Tibial artery (tissue), 4 donors: ENCODE measurements at regions not wholly inside any gene's neighbourhood (a gene's known extent, or its start where the extent isn't known, plus 50 kb on each side); places are given as distances from the start of the nearest gene placed in this dataset.
"Not testable (repeated sequence)": the region's sequence is repeated elsewhere in the genome, so short reads cannot be mapped to it uniquely, and the experiment has no call there.

Source experiments
- DNase-seq, 2 donors: peaks; one replicate each; pipeline ENCODE4 v3.0.0-alpha.2; 2019
- H3K27ac ChIP-seq, 2 donors: fragments of 200-600 bp; sonication (generic) in 1 of 2; 1 replicate in 1 of 2; 2 replicates in 1 of 2; pipeline ENCODE4 v1.5.1; 2018 to 2019; ENCODE audit warnings: mild to moderate bottlenecking in 1 of 2
- H3K27me3 ChIP-seq, 2 donors: fragments of 200-600 bp; sonication (generic) in 1 of 2; one replicate each; pipeline versions ENCODE4 v1.5.1 to v1.6.0; 2016 to 2019
- H3K36me3 ChIP-seq, 3 donors: fragments of 200-600 bp; sonication (generic) in 2 of 3; one replicate each; pipeline ENCODE4 v1.5.1; 2016 to 2019; ENCODE audit warnings: mild to moderate bottlenecking in 2 of 3
- H3K4me1 ChIP-seq, 4 donors: fragments of 200-600 bp; sonication (generic) in 2 of 4; 1 replicate in 3 of 4; 2 replicates in 1 of 4; pipeline ENCODE4 v1.5.1; 2016 to 2019
- H3K4me3 ChIP-seq, 2 donors: fragments of 200-600 bp; sonication (generic) in 1 of 2; 1 replicate in 1 of 2; 2 replicates in 1 of 2; pipeline ENCODE4 v1.5.1; 2018 to 2019; ENCODE audit warnings: mild to moderate bottlenecking in 2 of 2
- H3K9me3 ChIP-seq, 3 donors: fragments of 200-600 bp; sonication (generic) in 1 of 3; one replicate each; pipeline ENCODE4 v1.5.1; 2016 to 2019
- intact Hi-C: fragments of 100-400 bp; cut with DNase I; formaldehyde crosslinking; loops from one replicate; pipeline ENCODE4 v1.15.0; 2023; ENCODE audit warnings: low total_unique reads
- TF ChIP-seq, protein P1 (sequence below), 2 experiments: fragments of 200-600 bp in 1 of 2; fragments of 450-650 bp in 1 of 2; IDR thresholded peaks; one replicate each; pipeline ENCODE4 v1.5.1; 2017 to 2019; ENCODE audit warnings: antibody characterized with exemption in 2 of 2, mild to moderate bottlenecking in 1 of 2, moderate library complexity in 1 of 2

DNA sequence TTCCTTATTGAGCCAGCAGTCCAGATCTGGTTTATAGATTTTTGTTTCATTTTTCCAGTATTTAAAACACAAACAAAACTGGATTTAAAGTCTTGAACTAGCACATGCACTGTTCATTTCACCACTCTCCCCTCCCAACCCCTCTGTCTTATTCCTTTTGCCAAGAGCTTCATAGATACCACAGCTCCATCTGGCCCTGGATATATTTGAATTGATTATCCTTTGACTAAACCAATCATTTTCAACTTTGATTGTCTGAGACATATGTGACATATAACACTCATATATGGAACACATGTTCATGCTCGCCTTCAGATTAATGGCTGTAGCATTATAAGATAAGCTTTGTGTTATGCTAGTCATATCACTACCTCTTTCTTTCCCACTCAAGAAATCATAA, 376.6 kb upstream of the NAALADL2 start:
- TF ChIP-seq, protein P1, sequence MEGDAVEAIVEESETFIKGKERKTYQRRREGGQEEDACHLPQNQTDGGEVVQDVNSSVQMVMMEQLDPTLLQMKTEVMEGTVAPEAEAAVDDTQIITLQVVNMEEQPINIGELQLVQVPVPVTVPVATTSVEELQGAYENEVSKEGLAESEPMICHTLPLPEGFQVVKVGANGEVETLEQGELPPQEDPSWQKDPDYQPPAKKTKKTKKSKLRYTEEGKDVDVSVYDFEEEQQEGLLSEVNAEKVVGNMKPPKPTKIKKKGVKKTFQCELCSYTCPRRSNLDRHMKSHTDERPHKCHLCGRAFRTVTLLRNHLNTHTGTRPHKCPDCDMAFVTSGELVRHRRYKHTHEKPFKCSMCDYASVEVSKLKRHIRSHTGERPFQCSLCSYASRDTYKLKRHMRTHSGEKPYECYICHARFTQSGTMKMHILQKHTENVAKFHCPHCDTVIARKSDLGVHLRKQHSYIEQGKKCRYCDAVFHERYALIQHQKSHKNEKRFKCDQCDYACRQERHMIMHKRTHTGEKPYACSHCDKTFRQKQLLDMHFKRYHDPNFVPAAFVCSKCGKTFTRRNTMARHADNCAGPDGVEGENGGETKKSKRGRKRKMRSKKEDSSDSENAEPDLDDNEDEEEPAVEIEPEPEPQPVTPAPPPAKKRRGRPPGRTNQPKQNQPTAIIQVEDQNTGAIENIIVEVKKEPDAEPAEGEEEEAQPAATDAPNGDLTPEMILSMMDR (IDR thresholded peaks at IDR 0.05): no peak
- Histone ChIP-seq H3K27ac (no peak overlapping the region), H3K4me3 (no peak overlapping the region), H3K27me3 (no peaks in the 10 kb centered on the region), H3K9me3 (no peaks in the 10 kb centered on the region), H3K36me3 (no peaks in the 10 kb centered on the region), H3K4me1 (no peaks in the 10 kb centered on the region)
- intact Hi-C loops: no loop called here
- no peak for DNase-seq

DNA sequence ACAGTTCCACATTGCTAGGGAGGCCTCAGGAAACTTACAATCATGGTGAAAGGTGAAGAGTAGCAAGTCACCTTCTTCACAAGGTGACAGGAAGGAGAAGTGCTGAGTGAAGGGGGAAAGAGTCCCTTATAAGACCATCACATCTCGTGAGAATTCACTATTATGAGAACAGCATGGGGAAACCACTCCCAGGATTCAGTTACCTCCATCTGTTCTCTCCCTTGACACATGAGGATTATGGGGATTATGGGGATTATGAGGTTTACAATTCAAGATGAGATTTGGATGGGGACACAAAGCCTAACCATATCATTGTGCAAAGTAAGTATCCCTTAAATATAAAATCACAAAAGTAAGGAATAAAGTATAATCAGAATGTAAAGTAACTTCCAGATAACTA, 375.9 kb upstream of the NAALADL2 start:
- H3K27me3 ChIP-seq: no peaks in the 10 kb centered on the region
- no peak for DNase-seq
- H3K27ac ChIP-seq: no peak overlapping the region
- TF ChIP-seq, protein P1 (IDR thresholded peaks at IDR 0.05): no peak
- no peaks in the 10 kb centered on the region for H3K36me3 ChIP-seq
- H3K4me1 ChIP-seq: peaks cover 0 to 2% (median under 1%) of the 10 kb centered on the region in 4 donors
- no peak overlapping the region for H3K4me3 ChIP-seq
- intact Hi-C loops: no loop called here
- H3K9me3 ChIP-seq: no peaks in the 10 kb centered on the region

- H3K9me3 ChIP-seq, H3K4me3 ChIP-seq, intact Hi-C loops, H3K4me1 ChIP-seq, H3K36me3 ChIP-seq, H3K27me3 ChIP-seq, DNase-seq, H3K27ac ChIP-seq: not testable (repeated sequence)
Measured at GRCh38 chr3:174483856-174484255, 375.3 kb upstream of the NAALADL2 start.

DNA sequence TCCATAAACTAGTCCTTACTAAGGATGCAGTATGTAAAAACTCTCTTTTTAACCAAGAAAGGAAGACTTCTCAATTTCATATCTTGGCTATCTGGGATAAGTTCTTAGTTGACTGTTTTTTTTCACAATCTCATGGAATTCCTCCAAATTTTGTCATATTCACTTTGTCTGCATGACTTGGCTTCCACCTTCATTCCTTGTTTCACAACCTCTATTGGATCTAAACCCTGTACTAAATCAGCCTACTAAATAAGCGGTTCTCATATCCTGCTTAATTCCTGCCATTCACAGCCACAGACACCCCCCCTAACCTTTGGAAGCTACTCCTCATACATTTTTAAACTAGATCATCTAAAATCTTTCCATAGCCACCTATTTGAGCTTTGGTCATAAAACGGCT, 370.6 kb upstream of the NAALADL2 start:
- H3K4me1 ChIP-seq: peaks cover 0 to 7% (median 2%) of the 10 kb centered on the region in 4 donors
- no peak overlapping the region for H3K4me3 ChIP-seq
- TF ChIP-seq, protein P1 (IDR thresholded peaks at IDR 0.05): no peak
- H3K27me3 ChIP-seq: no peaks in the 10 kb centered on the region
- H3K9me3 ChIP-seq: no peaks in the 10 kb centered on the region
- DNase-seq: no peak
- H3K36me3 ChIP-seq: no peaks in the 10 kb centered on the region
- intact Hi-C loops: no loop called here
- H3K27ac ChIP-seq: no peak overlapping the region

GRCh38 chr3:174495311-174495710, 363.8 kb upstream of the NAALADL2 start:
- Histone ChIP-seq H3K9me3 (no peaks in the 10 kb centered on the region), H3K27ac (peak overlapping the region; percentile 33 to 45)
- DNase-seq: no peak

GRCh38 chr3:174495928-174496327, 363.2 kb upstream of the NAALADL2 start:
- H3K9me3 ChIP-seq: no peaks in the 10 kb centered on the region
- H3K4me1 ChIP-seq: peaks cover 0 to 51% (median 6%) of the 10 kb centered on the region in 4 donors
- no peak for DNase-seq
- intact Hi-C loops: no loop called here
- peak overlapping the region; percentile 33 to 45 for H3K27ac ChIP-seq
- H3K27me3 ChIP-seq: no peaks in the 10 kb centered on the region
- TF ChIP-seq, protein P1 (IDR thresholded peaks at IDR 0.05): no peak
- no peak overlapping the region for H3K4me3 ChIP-seq
- H3K36me3 ChIP-seq: no peaks in the 10 kb centered on the region

More at GRCh38 chr3:174495311-174495710, 363.8 kb upstream of the NAALADL2 start:
- Histone ChIP-seq H3K4me1 (peaks cover 0 to 51% (median 6%) of the 10 kb centered on the region in 4 donors), H3K36me3 (no peaks in the 10 kb centered on the region), H3K27me3 (no peaks in the 10 kb centered on the region), H3K4me3 (no peak overlapping the region)
- TF ChIP-seq, protein P1 (IDR thresholded peaks at IDR 0.05): no peak
- intact Hi-C loops: no loop called here
